NCI-H748 (cell line): ENCODE measurements at regions not wholly inside any gene's neighbourhood (a gene's known extent, or its start where the extent isn't known, plus 50 kb on each side); places are given as distances from the start of the nearest gene placed in this dataset.
"Not testable (repeated sequence)": the region's sequence is repeated elsewhere in the genome, so short reads cannot be mapped to it uniquely, and the experiment has no call there.

Experiments used
- DNase-seq: peaks from one replicate; lab custom pipeline; 2025; ENCODE audit not compliant: unreplicated experiment; lab: John Stamatoyannopoulos, UW

GRCh38 chr19:28544451-28545261 is 668.3 kb downstream of the UQCRFS1 start:
- no peak for DNase-seq

GRCh38 chr19:28543244-28543776 is 669.6 kb downstream of the UQCRFS1 start:
- DNase-seq: no peak

GRCh38 chr19:28542394-28543243 is 670.3 kb downstream of the UQCRFS1 start:
- no peak for DNase-seq

GRCh38 chr19:28541602-28542393 is 671.2 kb downstream of the UQCRFS1 start:
- no peak for DNase-seq

- DNase-seq: no peak
Measured at GRCh38 chr19:28541029-28541428, 671.9 kb downstream of the UQCRFS1 start.

GRCh38 chr19:28540385-28540784 is 672.6 kb downstream of the UQCRFS1 start:
- DNase-seq: not testable (repeated sequence)

GRCh38 chr19:28539759-28540158 is 673.2 kb downstream of the UQCRFS1 start:
- no peak for DNase-seq

GRCh38 chr19:28538579-28538978 is 674.4 kb downstream of the UQCRFS1 start:
- not testable (repeated sequence) for DNase-seq

GRCh38 chr19:28537896-28538295 is 675.1 kb downstream of the UQCRFS1 start:
- DNase-seq: no peak

GRCh38 chr19:28537079-28537478 is 675.9 kb downstream of the UQCRFS1 start:
- no peak for DNase-seq

- DNase-seq: no peak
Measured at GRCh38 chr19:28535352-28535775, 677.6 kb downstream of the UQCRFS1 start.

- no peak for DNase-seq
Measured at GRCh38 chr19:28534766-28535351, 678.1 kb downstream of the UQCRFS1 start.

GRCh38 chr19:28532765-28533341 is 680.1 kb downstream of the UQCRFS1 start:
- DNase-seq: no peak

GRCh38 chr19:28531979-28532378 is 681.0 kb downstream of the UQCRFS1 start:
- no peak for DNase-seq

GRCh38 chr19:28530406-28531035 is 682.4 kb downstream of the UQCRFS1 start:
- DNase-seq: no peak

- no peak for DNase-seq
Measured at GRCh38 chr19:28526038-28526437, 686.9 kb downstream of the UQCRFS1 start.

GRCh38 chr19:28523619-28524018 is 689.3 kb downstream of the UQCRFS1 start:
- DNase-seq: peak; percentile 11

GRCh38 chr19:28522545-28522922 is 690.4 kb downstream of the UQCRFS1 start:
- DNase-seq: no peak

GRCh38 chr19:28521614-28522544 is 691.1 kb downstream of the UQCRFS1 start:
- no peak for DNase-seq
